DMS53 treated with DMSO at 0.1 percent for 48 hours (cell line): ENCODE measurements at regions not wholly inside any gene's neighbourhood (a gene's known extent, or its start where the extent isn't known, plus 50 kb on each side); places are given as distances from the start of the nearest gene placed in this dataset.

ENCODE experiments used
- DNase-seq: peaks from one replicate; lab custom pipeline; 2025; ENCODE audit not compliant: unreplicated experiment; lab: John Stamatoyannopoulos, UW

- no peak for DNase-seq
Measured at GRCh38 chr4:165610679-165611437, 232.1 kb downstream of the CPE start.

- no peak for DNase-seq
Measured at GRCh38 chr4:165612936-165613335, 234.1 kb downstream of the CPE start.

GRCh38 chr4:165613581-165613980, 234.8 kb downstream of the CPE start:
- no peak for DNase-seq

- no peak for DNase-seq
Measured at GRCh38 chr4:165620913-165621312, 242.1 kb downstream of the CPE start.

DNA sequence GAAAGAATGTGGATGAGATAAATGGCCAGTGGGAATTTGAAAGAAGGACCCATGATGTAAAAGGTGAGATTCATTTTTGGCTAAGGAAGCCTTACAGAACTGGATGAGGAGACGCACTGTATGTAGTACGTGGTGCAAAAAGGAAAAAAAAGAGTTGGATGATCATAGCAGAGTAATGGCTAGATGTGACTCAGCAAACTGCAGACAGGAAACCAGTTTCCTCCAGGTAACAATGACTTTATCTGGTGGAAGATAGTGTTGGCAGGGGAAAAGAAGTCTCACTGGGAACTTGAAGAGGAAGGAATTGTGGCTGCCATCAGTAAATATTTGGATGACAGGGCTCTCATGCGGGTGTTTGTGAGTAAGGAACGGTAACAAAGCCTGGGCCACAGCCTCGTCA, 243.2 kb downstream of the CPE start:
- no peak for DNase-seq

DNA sequence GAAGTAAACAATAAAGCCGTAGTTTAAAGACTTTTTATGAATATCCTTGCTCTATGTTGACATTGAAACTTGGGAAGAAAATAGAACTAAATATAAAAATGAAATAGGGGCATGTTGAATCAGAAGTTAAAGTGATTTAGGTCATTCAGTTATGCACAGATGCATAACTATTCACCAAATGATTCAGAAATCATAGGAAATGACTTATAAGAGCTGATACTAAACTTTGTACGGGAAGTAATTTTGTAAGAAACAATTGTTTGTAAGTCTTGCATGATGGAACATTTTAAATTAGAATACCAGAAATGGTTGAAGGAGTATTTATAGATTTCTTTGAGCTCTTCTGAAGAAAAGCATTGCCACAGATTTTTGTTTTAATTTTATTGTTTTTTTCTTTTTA, 246.5 kb downstream of the CPE start:
- DNase-seq, result no peak

- DNase-seq, result no peak
Measured at GRCh38 chr4:165626316-165626715, 246.7 kb upstream of the TLL1 start.

GRCh38 chr4:165627128-165627527, 245.9 kb upstream of the TLL1 start:
- no peak for DNase-seq

DNA sequence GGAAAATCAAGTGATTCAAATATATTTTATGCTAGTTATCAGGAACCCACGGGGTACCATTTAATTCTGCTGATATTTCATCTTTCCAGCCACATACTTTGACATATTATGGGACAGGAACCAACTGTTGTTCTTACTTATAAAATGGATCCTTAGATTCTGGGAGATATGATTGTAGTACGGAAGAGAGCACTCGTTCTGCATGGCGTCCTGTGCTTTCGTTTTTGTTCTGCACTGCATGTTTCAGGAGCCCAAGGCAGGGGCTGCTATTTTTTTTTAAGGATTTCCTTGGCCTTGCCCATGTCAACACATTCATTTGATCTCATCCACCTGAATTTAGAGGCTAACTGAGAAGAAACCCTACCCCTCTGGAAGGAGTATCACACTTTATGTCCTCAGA, 245.5 kb upstream of the TLL1 start:
- DNase-seq, result peak; percentile 21

GRCh38 chr4:165628572-165628971, 244.5 kb upstream of the TLL1 start:
- DNase-seq, result no peak

DNA sequence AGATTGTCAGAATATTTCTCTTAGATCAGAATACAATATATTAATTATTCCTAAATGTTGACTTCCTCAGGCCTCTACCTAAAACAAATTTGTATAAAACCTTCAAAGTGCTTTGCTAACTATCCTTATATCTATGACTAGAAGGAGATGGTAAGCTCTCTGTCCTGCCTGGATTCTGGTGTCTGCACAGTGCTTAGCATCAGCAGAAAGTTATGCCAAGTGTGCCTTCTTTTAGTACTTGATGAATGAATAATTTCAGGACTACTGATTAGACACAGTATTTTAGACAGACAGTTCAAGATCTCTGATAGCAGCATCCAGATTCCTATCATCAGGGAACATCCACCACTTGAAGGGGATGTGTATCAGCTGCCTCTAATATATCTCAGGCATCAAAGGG, 242.4 kb upstream of the TLL1 start:
- DNase-seq, result no peak

GRCh38 chr4:165631208-165631894, 241.7 kb upstream of the TLL1 start:
- DNase-seq, result no peak

DNA sequence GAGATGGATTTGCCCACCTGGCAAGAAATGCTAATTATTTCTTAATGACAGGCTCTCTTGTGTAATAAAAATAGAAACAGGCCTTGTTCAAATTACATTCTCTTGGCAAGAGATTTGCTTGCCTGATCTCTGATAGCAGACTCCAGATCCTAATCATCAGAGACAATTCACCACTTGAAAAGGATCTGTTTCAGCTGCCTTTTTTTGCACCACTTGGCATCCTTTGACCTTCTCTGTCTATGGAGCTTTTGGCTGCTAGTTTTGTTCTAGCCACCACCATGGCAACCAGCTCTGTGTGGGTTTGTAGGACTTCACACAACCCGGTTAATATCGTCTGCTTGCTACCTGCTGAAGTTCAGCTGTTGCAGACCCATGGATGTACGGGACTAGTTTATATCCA, 241.1 kb upstream of the TLL1 start:
- DNase-seq, result no peak

GRCh38 chr4:165634766-165635165, 238.3 kb upstream of the TLL1 start:
- DNase-seq, result no peak

DNA sequence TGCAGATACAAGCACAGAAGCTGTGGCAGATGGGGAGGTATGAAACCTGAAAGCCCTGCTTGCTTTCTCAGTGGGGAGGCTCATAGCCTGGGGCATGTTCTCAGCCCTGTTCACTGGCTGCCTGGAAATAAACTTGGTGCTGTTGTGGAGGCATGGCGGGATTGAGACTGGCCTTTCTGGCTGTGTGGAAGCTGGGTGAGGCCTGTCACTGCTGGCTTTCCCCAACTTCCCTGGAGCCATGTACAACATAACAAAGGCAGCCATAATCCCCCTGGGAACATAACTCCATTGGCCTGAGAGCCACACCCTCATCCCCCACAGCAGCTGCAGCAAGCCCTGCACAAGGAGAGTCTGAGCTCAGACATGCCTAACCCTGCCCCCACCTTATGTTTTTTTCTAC, 237.7 kb upstream of the TLL1 start:
- no peak for DNase-seq

DNA sequence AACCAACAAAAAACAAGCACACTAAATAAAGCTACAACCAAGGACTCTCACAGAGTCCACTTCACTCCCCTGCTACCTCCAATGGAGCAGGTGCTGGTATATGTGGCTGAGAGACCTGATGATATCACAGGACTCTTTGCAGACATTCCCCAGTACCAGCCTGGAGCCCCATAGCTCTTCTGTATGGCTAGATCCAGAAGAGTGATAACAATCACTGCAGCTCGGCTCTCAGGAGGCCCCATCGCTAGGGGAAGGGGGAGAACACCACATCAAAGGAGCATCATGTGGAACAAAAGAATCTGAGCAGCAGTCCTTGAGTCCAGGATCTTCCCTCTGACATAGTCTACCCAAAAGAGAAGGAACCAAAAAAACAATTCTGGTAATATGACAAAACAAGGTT, 237.1 kb upstream of the TLL1 start:
- DNase-seq, result no peak

- no peak for DNase-seq
Measured at GRCh38 chr4:165651901-165652300, 221.1 kb upstream of the TLL1 start.

DNA sequence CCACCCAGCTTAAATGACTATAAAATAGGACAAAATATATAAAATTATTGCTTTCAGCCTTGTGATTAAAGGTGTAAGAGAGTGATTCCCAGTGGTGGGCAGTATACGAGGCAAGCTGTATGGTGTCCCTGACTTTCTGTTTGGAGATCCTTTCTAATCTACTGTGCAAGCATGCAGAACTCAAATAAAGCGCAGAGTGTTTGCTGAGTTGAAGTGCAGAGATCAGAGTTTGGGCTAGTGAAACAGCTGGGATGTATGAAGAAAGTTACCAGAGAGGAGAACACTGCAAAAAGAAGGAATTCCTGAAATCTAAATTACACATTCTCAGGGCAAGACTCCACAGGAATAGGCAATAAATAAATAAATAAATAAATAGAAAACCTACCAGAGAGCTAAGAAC, 218.5 kb upstream of the TLL1 start:
- peak; percentile 26 for DNase-seq

- no peak for DNase-seq
Measured at GRCh38 chr4:165656399-165656798, 216.6 kb upstream of the TLL1 start.

DNA sequence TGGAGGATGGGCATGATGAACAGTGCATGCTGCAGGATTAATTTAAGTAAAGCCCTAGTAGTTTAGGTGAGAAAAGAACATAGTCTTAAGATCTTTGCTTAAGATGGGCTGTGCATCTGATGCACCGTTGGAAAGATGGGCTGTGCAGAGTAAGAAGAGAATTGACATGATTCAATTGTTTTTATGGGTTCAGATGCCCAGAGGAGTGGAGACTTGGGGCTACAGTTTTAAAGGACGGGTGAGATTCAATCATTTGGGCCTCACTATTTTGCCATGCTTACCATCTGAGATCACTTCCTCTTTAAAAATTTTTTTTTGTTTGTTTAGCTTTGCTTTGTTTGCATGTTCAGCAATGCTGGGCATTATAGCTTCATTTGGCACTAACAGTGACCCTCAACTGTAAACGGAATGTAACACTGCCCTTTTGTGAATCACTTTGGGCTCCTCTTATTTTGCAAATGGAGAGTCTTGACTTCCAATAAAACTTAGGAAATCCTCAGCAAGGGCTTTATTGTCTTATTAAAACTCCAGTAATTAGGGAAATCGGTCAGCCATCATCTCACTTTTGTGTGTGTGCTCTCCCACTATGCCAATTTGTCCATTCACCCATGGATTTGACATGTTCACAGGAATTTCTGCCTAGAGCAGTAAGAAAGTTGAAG, 216.1 kb upstream of the TLL1 start:
- peak; percentile 4 for DNase-seq

DNA sequence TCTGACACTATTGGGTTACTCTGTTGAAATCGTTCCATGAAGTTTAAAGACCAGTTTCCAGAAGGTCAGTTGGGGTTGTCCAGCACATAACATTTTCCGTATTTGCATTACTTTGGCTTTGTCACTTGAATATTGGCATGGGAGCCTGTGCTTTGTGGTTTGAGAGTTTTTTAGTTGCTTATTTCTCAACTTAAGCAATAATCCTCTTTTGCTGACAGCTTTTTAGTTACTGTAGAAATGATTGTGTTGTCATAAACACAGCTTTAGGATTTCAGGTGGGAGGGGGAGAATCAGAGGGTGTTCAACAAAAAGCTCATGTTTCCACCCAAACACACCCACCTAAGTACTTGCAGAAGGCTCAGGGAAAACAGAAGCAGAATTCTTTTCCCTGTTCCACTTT, 210.7 kb upstream of the TLL1 start:
- DNase-seq, result no peak

- no peak for DNase-seq
Measured at GRCh38 chr4:165663411-165663810, 209.6 kb upstream of the TLL1 start.
